ENCODE measurements at regions not wholly inside any gene's neighbourhood (a gene's known extent, or its start where the extent isn't known, plus 50 kb on each side); places are given as distances from the start of the nearest gene placed in this dataset.

GRCh38 chr4:10898072-10898471 is 213.5 kb upstream of the CLNK start:
- Histone ChIP-seq H3K9me3 (ENCODE audit: control insufficient read depth, insufficient read depth, low read length) (no peaks in the 10 kb centered on the region), H3K9ac (ENCODE audit: low read depth, low read length) (no peak overlapping the region), H4K5ac (ENCODE audit: low read depth, low read length) (no peak overlapping the region), H3K79me1 (ENCODE audit: low read depth in 1 of 2, low read length in 2 of 2) (no peaks in the 10 kb centered on the region), H3K56ac (ENCODE audit: extremely low read depth, insufficient read depth, low read length) (no peak overlapping the region), H4K20me1 (ENCODE audit: insufficient read depth, low read length) (no peaks in the 10 kb centered on the region), H3K4me2 (ENCODE audit: low read depth, low read length) (no peak overlapping the region), H3K27ac (ENCODE audit: insufficient read depth, low read length) (no peak overlapping the region), H3K9me1 (ENCODE audit: insufficient read depth, low read length) (no peaks in the 10 kb centered on the region), H2BK15ac (ENCODE audit: low read depth, low read length) (no peak overlapping the region), H2BK120ac (ENCODE audit: low read depth, low read length) (no peak overlapping the region), H3K23ac (ENCODE audit: low read depth, low read length) (no peak overlapping the region), H2BK5ac (ENCODE audit: low read depth, low read length, poor library complexity, severe bottlenecking) (no peak overlapping the region), H3K36me3 (ENCODE audit: control insufficient read depth, insufficient read depth, low read length) (no peaks in the 10 kb centered on the region), H3K18ac (ENCODE audit: low read depth, low read length) (no peak overlapping the region), H2AK9ac (replicated peaks; ENCODE audit: low read depth, low read length, poor library complexity) (no peak overlapping the region), H2BK20ac (ENCODE audit: low read depth, low read length) (no peak overlapping the region), H3K14ac (replicated peaks; ENCODE audit: low read depth, low read length) (no peak overlapping the region), H2AFZ (replicated peaks; ENCODE audit: low read length, poor library complexity) (no peak overlapping the region), H3K4me1 (ENCODE audit: control insufficient read depth, insufficient read depth, low read length) (no peaks in the 10 kb centered on the region), H4K91ac (ENCODE audit: insufficient read depth, low read depth, low read length) (no peak overlapping the region), H4K8ac (ENCODE audit: low read depth in 2 of 2, low read length in 2 of 2) (no peak overlapping the region), H2AK5ac (ENCODE audit: low read depth, low read length) (no peak overlapping the region), H3K4me3 (ENCODE audit: insufficient read depth, low read depth, low read length) (no peak overlapping the region), H3K4ac (ENCODE audit: low read depth, low read length) (no peak overlapping the region), H3K27me3 (ENCODE audit: control insufficient read depth, insufficient read depth, low read length) (no peaks in the 10 kb centered on the region)
- TF ChIP-seq CHD1 (IDR thresholded peaks at IDR 0.05; ENCODE audit: low read depth, low read length), result no peak
- dilution Hi-C loops (cut with HindIII; ENCODE audit: low sequenced_read_pairs, unreplicated experiment), result no loop called here
- intact Hi-C loops (cut with micrococcal nuclease), result no loop called here
- POLR2A ChIA-PET (ENCODE audit: unreplicated experiment), result no interaction called here
- ATAC-seq (ENCODE audit: low read depth), result no peak
- in situ Hi-C loops (cut with MboI; ENCODE audit: low sequenced_read_pairs), result no loop called here
- no peak for DNase-seq
- no TSS peak for BruUV-seq (replicated peaks)
- no CpG with 5 or more reads among the region's 5 CpGs for WGBS, 2 experiments (ENCODE audit: extremely low coverage in 2 of 2, insufficient read length in 1 of 2)
- CTCF ChIA-PET, result no interaction called here

Measured in IMR-90 (cell line).